ENCODE measurements at regions not wholly inside any gene's neighbourhood (a gene's known extent, or its start where the extent isn't known, plus 50 kb on each side); places are given as distances from the start of the nearest gene placed in this dataset.

DNA sequence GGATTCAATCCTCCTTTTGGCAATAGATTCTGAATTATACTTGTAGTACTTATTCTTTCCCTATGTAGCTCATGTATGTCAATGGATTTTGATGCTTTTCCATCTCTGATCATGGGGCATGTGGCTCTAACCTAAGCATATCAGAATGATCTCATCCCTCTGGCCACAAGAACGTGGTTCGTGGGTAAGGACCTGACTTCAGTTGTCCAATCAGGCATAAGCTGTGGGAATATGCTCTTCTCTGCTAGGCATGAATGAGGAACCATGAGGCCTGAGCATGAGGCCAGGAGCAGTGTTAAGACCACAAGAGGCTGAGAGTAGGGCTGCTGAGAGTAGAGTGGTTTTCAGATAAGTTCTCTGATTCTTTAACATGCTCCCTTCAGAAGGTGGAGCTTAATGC lies 292.4 kb upstream of the TSHZ3 start:
- WGBS (ENCODE audit: insufficient coverage), result 88% methylated on average over 2 of the region's 2 CpGs
- Histone ChIP-seq H3K9me3 (ENCODE audit: control insufficient read depth, insufficient read depth, low read length) (no peaks in the 10 kb centered on the region), H3K27ac (ENCODE audit: low read depth, low read length) (no peak overlapping the region), H3K36me3 (ENCODE audit: control insufficient read depth, insufficient read depth, low read length) (no peaks in the 10 kb centered on the region), H3K27me3 (ENCODE audit: control insufficient read depth, insufficient read depth, low read length) (no peaks in the 10 kb centered on the region), H3K4me1 (ENCODE audit: control insufficient read depth, insufficient read depth, low read length) (no peaks in the 10 kb centered on the region), H3K4me3 (ENCODE audit: low read depth, low read length) (no peak overlapping the region)
- no peak for DNase-seq (ENCODE audit: low read depth in 4 of 6, low spot score in 6 of 6)

DNA sequence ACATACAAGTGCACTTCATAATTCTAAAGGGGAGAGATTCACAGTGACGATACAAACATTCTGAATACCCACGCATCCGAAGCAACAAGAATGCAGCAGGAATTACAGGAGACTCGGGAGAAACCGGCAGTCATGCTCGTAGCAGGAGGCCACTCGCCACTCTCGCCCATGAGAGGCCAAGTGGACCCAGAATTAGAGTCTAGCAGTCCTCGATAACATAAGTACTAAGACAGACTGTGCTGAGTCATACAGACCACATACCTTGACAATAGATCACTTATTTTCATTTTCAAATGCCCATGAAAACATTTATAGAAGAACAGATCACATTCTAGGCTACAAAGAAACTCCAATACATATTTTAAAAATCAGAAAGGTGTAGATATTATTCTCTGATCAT lies 299.1 kb upstream of the TSHZ3 start:
- DNase-seq (ENCODE audit: low read depth in 4 of 6, low spot score in 6 of 6), result no peak
- 65% methylated on average over 9 of the region's 9 CpGs for WGBS (ENCODE audit: insufficient coverage)
- no peaks in the 10 kb centered on the region for H3K9me3 ChIP-seq (ENCODE audit: control insufficient read depth, insufficient read depth, low read length)
- no peak overlapping the region for H3K4me3 ChIP-seq (ENCODE audit: low read depth, low read length)
- H3K27ac ChIP-seq (ENCODE audit: low read depth, low read length), result no peak overlapping the region
- no peaks in the 10 kb centered on the region for H3K27me3 ChIP-seq (ENCODE audit: control insufficient read depth, insufficient read depth, low read length)
- no peaks in the 10 kb centered on the region for H3K4me1 ChIP-seq (ENCODE audit: control insufficient read depth, insufficient read depth, low read length)
- H3K36me3 ChIP-seq (ENCODE audit: control insufficient read depth, insufficient read depth, low read length), result no peaks in the 10 kb centered on the region

DNA sequence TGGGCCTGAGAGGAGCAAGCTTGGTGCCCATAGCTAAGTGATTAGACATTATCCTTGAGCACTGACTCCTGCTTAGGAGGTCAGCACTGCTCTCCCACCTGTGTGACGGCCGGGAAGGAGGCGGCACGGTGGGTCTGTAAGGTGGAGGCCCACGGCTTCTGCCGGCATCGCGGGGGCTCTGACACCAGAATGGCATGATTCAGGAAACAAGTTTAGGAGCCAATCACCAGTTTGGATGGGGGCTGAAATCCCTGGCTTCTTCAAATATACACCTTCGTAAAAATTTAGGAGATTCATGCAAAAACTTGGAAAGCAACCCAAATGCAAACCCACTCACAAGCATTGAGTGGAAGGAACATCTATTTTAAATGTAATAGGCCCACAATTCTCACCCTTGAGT lies 307.3 kb upstream of the TSHZ3 start:
- Histone ChIP-seq H3K4me3 (ENCODE audit: low read depth, low read length) (no peak overlapping the region), H3K36me3 (ENCODE audit: control insufficient read depth, insufficient read depth, low read length) (no peaks in the 10 kb centered on the region), H3K9me3 (ENCODE audit: control insufficient read depth, insufficient read depth, low read length) (no peaks in the 10 kb centered on the region), H3K27ac (ENCODE audit: low read depth, low read length) (no peak overlapping the region), H3K4me1 (ENCODE audit: control insufficient read depth, insufficient read depth, low read length) (no peaks in the 10 kb centered on the region), H3K27me3 (ENCODE audit: control insufficient read depth, insufficient read depth, low read length) (no peaks in the 10 kb centered on the region)
- no peak for DNase-seq (ENCODE audit: low read depth in 4 of 6, low spot score in 6 of 6)
- 95% methylated on average over 8 of the region's 9 CpGs for WGBS (ENCODE audit: insufficient coverage)

DNA sequence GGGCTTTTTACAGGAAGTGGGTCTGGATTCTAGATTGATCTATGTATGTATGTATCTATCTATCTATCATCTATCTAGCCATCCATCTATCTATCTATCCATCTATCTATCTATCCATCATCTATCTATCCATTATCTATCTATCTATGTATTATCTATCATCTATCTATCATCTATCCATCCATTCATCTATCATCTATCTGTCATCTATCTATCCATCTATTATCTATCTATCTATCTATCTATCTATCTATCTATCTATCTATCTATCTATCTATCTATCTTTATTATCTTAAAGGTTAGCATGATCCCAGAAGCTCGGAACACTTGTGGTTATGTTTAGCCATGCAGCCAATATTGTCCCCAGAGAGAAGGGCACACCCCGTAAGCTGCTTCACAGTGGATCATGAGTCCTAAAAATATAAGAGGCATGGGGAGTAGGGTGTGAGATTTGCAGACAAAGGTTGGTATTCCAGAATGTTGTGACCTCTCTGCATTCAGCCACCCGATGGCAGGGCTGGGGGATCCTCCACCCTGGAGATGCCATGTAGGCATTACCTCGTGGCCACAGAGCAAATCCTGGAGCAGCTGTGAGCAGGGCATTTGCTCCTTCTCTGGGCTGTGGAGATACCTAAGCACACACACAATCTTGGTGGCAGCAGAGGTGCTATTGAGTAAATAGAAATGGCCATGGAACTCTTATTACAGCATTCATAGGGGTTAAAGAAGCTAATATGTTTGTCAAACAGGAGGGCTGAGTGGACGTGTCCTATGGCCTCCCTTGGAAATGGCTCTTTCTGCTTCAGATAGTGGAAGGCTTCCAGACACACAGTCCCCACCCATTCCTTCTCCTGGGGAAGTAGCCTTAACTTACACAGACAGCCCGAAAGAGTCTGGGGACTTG lies 310.0 kb upstream of the TSHZ3 start:
- Histone ChIP-seq H3K27me3 (ENCODE audit: control insufficient read depth, insufficient read depth, low read length) (no peaks in the 10 kb centered on the region), H3K36me3 (ENCODE audit: control insufficient read depth, insufficient read depth, low read length) (no peaks in the 10 kb centered on the region), H3K27ac (ENCODE audit: low read depth, low read length) (no peak overlapping the region), H3K9me3 (ENCODE audit: control insufficient read depth, insufficient read depth, low read length) (no peaks in the 10 kb centered on the region), H3K4me3 (ENCODE audit: low read depth, low read length) (no peak overlapping the region), H3K4me1 (ENCODE audit: control insufficient read depth, insufficient read depth, low read length) (no peaks in the 10 kb centered on the region)
- no peak for DNase-seq (ENCODE audit: low read depth in 4 of 6, low spot score in 6 of 6)
- WGBS (ENCODE audit: insufficient coverage), result 90% methylated on average over 2 of the region's 6 CpGs

DNA sequence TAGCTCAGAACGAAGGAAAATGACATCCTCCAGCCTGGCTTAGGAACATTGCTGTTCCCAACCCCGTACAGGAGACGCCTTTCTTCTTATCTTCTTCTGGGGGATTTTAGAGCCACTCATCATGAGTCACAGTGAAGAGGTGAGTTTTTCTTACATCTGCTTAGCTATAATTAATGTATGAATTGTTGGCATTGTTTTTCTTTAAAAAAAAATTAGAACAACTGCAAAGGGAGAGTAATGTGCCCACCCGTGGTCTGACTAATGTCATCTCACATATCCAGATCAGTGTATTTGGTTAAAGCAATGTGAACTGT lies 310.6 kb upstream of the TSHZ3 start:
- no peaks in the 10 kb centered on the region for H3K9me3 ChIP-seq (ENCODE audit: control insufficient read depth, insufficient read depth, low read length)
- H3K27me3 ChIP-seq (ENCODE audit: control insufficient read depth, insufficient read depth, low read length), result no peaks in the 10 kb centered on the region
- no CpG with 5 or more reads among the region's 4 CpGs for WGBS (ENCODE audit: insufficient coverage)
- no peaks in the 10 kb centered on the region for H3K4me1 ChIP-seq (ENCODE audit: control insufficient read depth, insufficient read depth, low read length)
- no peak overlapping the region for H3K27ac ChIP-seq (ENCODE audit: low read depth, low read length)
- DNase-seq (ENCODE audit: low read depth in 4 of 6, low spot score in 6 of 6), result no peak
- H3K4me3 ChIP-seq (ENCODE audit: low read depth, low read length), result no peak overlapping the region
- no peaks in the 10 kb centered on the region for H3K36me3 ChIP-seq (ENCODE audit: control insufficient read depth, insufficient read depth, low read length)

DNA sequence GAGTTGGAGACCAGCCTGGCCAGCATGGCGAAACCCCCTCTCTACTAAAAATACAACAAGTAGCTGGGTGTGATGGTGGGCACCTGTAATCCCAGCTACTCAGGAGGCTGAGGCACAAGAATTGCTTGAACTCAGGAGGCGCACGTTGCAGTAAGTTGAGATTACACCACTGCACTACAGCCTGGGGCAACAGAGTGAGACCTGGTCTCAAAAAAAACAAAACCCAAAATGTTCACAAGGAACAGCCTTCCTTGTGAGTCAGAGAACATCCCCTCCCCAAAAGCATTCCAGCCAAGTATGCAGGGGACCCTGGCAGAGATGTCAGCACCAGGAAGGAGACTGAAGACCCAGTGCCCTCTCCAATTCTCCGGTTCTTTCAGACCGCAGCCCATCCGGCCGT lies 314.9 kb upstream of the TSHZ3 start:
- Histone ChIP-seq H3K4me1 (ENCODE audit: control insufficient read depth, insufficient read depth, low read length) (no peaks in the 10 kb centered on the region), H3K36me3 (ENCODE audit: control insufficient read depth, insufficient read depth, low read length) (no peaks in the 10 kb centered on the region), H3K27me3 (ENCODE audit: control insufficient read depth, insufficient read depth, low read length) (no peaks in the 10 kb centered on the region), H3K4me3 (ENCODE audit: low read depth, low read length) (no peak overlapping the region), H3K27ac (ENCODE audit: low read depth, low read length) (no peak overlapping the region), H3K9me3 (ENCODE audit: control insufficient read depth, insufficient read depth, low read length) (no peaks in the 10 kb centered on the region)
- no peak for DNase-seq (ENCODE audit: low read depth in 4 of 6, low spot score in 6 of 6)
- 91% methylated on average over 2 of the region's 7 CpGs for WGBS (ENCODE audit: insufficient coverage)

DNA sequence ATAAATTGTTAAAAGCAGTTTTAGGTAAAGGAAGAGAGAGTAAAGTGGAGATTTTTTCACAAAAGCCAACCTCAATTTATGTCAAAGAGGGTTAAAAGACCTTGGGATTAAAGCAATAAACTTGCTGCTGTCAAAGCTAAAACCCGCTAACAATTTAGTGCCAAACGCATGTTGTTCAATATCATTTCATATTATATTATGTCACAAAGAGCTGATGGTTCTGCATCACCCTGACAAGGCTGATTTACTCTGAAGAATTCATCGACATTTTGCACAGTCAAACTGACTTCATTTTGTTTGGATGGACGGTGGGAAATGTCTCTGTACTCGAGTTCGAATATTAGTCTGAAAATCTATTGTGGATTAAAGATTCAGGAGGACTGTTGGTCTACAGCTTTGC lies 315.8 kb upstream of the TSHZ3 start:
- DNase-seq (ENCODE audit: low read depth in 4 of 6, low spot score in 6 of 6), result no peak
- Histone ChIP-seq H3K4me1 (ENCODE audit: control insufficient read depth, insufficient read depth, low read length) (no peaks in the 10 kb centered on the region), H3K27me3 (ENCODE audit: control insufficient read depth, insufficient read depth, low read length) (no peaks in the 10 kb centered on the region), H3K4me3 (ENCODE audit: low read depth, low read length) (no peak overlapping the region), H3K27ac (ENCODE audit: low read depth, low read length) (no peak overlapping the region), H3K9me3 (ENCODE audit: control insufficient read depth, insufficient read depth, low read length) (no peaks in the 10 kb centered on the region), H3K36me3 (ENCODE audit: control insufficient read depth, insufficient read depth, low read length) (no peaks in the 10 kb centered on the region)
- WGBS (ENCODE audit: insufficient coverage), result 89% methylated on average over 4 of the region's 6 CpGs

DNA sequence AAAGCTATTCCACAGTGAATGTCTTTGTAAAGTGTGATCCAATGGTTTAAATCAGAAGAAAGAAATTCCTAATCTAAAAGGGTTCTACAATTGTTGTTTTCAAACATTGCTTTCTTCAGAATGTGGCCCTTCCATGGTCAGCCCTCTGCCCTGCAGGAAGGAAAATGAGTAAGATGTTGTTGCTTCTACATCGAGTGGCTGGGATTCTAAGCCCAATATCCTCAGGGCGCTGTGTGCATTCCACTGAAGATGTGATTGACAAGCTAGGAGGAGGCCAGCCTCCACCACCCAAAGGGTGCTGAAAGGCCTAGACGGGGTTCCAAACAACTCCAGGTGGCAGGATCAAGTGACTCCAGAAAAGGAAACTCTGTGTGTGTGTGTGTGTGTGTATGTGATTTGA lies 316.9 kb upstream of the TSHZ3 start:
- no peaks in the 10 kb centered on the region for H3K36me3 ChIP-seq (ENCODE audit: control insufficient read depth, insufficient read depth, low read length)
- WGBS (ENCODE audit: insufficient coverage), result 85% methylated on average over 2 of the region's 3 CpGs
- H3K27me3 ChIP-seq (ENCODE audit: control insufficient read depth, insufficient read depth, low read length), result no peaks in the 10 kb centered on the region
- no peaks in the 10 kb centered on the region for H3K9me3 ChIP-seq (ENCODE audit: control insufficient read depth, insufficient read depth, low read length)
- H3K27ac ChIP-seq (ENCODE audit: low read depth, low read length), result no peak overlapping the region
- no peak overlapping the region for H3K4me3 ChIP-seq (ENCODE audit: low read depth, low read length)
- DNase-seq (ENCODE audit: low read depth in 4 of 6, low spot score in 6 of 6), result no peak
- no peaks in the 10 kb centered on the region for H3K4me1 ChIP-seq (ENCODE audit: control insufficient read depth, insufficient read depth, low read length)

DNA sequence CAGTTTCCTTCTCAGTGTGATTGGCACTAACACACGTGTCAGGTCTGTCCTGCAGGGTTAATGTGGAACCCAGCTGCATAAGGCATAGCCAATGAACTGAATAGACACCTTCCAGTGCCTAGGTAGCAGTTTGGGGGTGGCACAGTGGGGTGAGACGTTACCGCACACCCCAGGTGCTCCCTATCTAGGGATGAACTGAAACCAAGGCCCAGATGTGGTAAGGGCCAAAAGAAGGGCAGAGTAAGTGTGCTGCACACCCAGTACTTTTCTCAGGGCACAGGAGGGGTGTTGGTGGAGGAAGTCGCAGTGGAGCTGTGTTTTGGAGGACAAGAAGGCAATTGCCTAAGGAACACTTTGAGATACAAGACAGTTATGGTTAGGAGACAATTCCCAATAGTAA lies 317.9 kb upstream of the TSHZ3 start:
- Histone ChIP-seq H3K36me3 (ENCODE audit: control insufficient read depth, insufficient read depth, low read length) (no peaks in the 10 kb centered on the region), H3K4me1 (ENCODE audit: control insufficient read depth, insufficient read depth, low read length) (no peaks in the 10 kb centered on the region), H3K4me3 (ENCODE audit: low read depth, low read length) (no peak overlapping the region), H3K9me3 (ENCODE audit: control insufficient read depth, insufficient read depth, low read length) (no peaks in the 10 kb centered on the region), H3K27ac (ENCODE audit: low read depth, low read length) (no peak overlapping the region), H3K27me3 (ENCODE audit: control insufficient read depth, insufficient read depth, low read length) (no peaks in the 10 kb centered on the region)
- 92% methylated on average over 3 of the region's 4 CpGs for WGBS (ENCODE audit: insufficient coverage)
- no peak for DNase-seq (ENCODE audit: low read depth in 4 of 6, low spot score in 6 of 6)

DNA sequence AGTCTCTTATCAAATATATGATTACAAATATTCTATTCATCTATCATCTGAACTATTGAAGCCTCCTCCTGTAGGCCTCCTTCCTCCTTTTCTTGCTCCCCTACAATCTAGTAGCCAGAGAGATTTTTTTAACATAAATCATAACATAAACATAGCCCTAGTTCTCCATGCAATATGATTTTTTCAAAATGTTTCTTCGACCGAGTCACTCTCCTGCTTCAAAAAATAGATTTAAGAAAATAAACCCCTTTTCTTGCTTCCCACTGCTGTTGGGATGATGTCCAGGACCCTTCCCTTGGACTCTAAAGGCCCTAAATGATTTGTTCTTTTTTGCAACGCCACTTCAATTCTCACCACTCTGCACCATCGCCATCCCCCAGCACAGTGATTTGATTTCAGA lies 319.7 kb upstream of the TSHZ3 start:
- H3K9me3 ChIP-seq (ENCODE audit: control insufficient read depth, insufficient read depth, low read length), result no peaks in the 10 kb centered on the region
- no peak for DNase-seq (ENCODE audit: low read depth in 4 of 6, low spot score in 6 of 6)
- H3K27me3 ChIP-seq (ENCODE audit: control insufficient read depth, insufficient read depth, low read length), result no peaks in the 10 kb centered on the region
- no peak overlapping the region for H3K27ac ChIP-seq (ENCODE audit: low read depth, low read length)
- 91% methylated on average over 4 of the region's 4 CpGs for WGBS (ENCODE audit: insufficient coverage)
- H3K4me1 ChIP-seq (ENCODE audit: control insufficient read depth, insufficient read depth, low read length), result no peaks in the 10 kb centered on the region
- H3K4me3 ChIP-seq (ENCODE audit: low read depth, low read length), result no peak overlapping the region
- H3K36me3 ChIP-seq (ENCODE audit: control insufficient read depth, insufficient read depth, low read length), result no peaks in the 10 kb centered on the region

All from spinal cord (tissue), 9 donors.